HCT116 (cell line): ENCODE measurements at regions not wholly inside any gene's neighbourhood (a gene's known extent, or its start where the extent isn't known, plus 50 kb on each side); places are given as distances from the start of the nearest gene placed in this dataset.

ENCODE experiments used
- ATAC-seq: fragments of 200-7000 bp; cut with Tn5 transposase; 2 replicates; pipeline ENCODE4 v1.9.1; 2020; ENCODE audit warnings: mild to moderate bottlenecking, moderate library complexity
- BruUV-seq: library from RNA; stranded (reverse); fragments of 400-500 nt; replicated peaks from 2 replicates; lab custom pipeline; 2021; lab: Mats Ljungman, UMichigan
- CTCF ChIA-PET: fragments of 300-600 bp; sonication (Branson Sonifier 250); formaldehyde crosslinking; loops from one replicate; lab custom pipeline; 2021; ENCODE audit warnings: antibody characterized with exemption; lab: Charles Lee
- POLR2A ChIA-PET: fragments of 300-600, 350-600 bp; sonication (Branson Sonifier 250); formaldehyde crosslinking; loops from one replicate; lab custom pipeline; 2021; ENCODE audit warnings: antibody characterized with exemption; lab: Charles Lee
- RAD21 ChIA-PET, 2 experiments: fragments of 300-600 bp; sonication (Branson Sonifier 250); formaldehyde crosslinking; loops; one replicate each; lab custom pipeline; 2023; ENCODE audit warnings: low total read pairs in 2 of 2; ENCODE audit not compliant: uncharacterized antibody in 2 of 2, unreplicated experiment in 2 of 2, low non-redundant PET in 1 of 2; lab: Charles Lee
- DNase-seq: peaks from one replicate; pipeline ENCODE4 v3.0.0-alpha.2; 2010; ENCODE audit warnings: low read depth, low spot score
- H2AFZ ChIP-seq: fragments of 200-600 bp; shearing (Covaris generic), sonication (generic); 2 replicates; pipeline ENCODE4 v1.6.1; 2017; ENCODE audit warnings: low read depth, mixed run types, mixed read lengths, antibody characterized with exemption, low read length; ENCODE audit not compliant: poor library complexity, severe bottlenecking
- H3K27ac ChIP-seq: 2 replicates; pipeline ENCODE4 v1.5.1; 2012; ENCODE audit warnings: low read depth, low read length
- H3K27me3 ChIP-seq: fragments of 200-600 bp; sonication (generic); 2 replicates; pipeline ENCODE4 v1.6.1; 2016; ENCODE audit warnings: mixed run types, low read length, mixed read lengths; ENCODE audit not compliant: insufficient read depth
- H3K36me3 ChIP-seq, 2 experiments: fragments of 200-500 bp in 1 of 2; fragments of 200-600 bp in 1 of 2; sonication (Bioruptor generic) in 1 of 2; sonication (generic) in 1 of 2; 2 replicates each; pipeline versions ENCODE4 v1.5.1 to v1.6.1; 2014 to 2016; ENCODE audit warnings: low read length in 2 of 2, inconsistent platforms in 1 of 2, mixed read lengths in 1 of 2, mixed run types in 1 of 2; ENCODE audit not compliant: insufficient read depth in 2 of 2, control insufficient read depth in 1 of 2
- H3K4me1 ChIP-seq, 2 experiments: fragments of 200-600 bp in 1 of 2; sonication (generic) in 1 of 2; 2 replicates each; pipeline versions ENCODE4 v1.5.1 to v1.6.1; 2012 to 2017; ENCODE audit warnings: low read length in 2 of 2, inconsistent platforms in 1 of 2, mild to moderate bottlenecking in 1 of 2, mixed read lengths in 1 of 2, mixed run types in 1 of 2, moderate library complexity in 1 of 2; ENCODE audit not compliant: insufficient read depth in 2 of 2, control insufficient read depth in 1 of 2
- H3K4me2 ChIP-seq: fragments of 200-600 bp; sonication (generic); 2 replicates; pipeline ENCODE4 v1.6.1; 2017; ENCODE audit warnings: mixed run types, low read length, mixed read lengths
- H3K4me3 ChIP-seq, 2 experiments: fragments of 200-600 bp in 1 of 2; sonication (generic) in 1 of 2; replicated peaks in 1 of 2; 2 replicates each; pipeline ENCODE4 v1.5.1; 2011 to 2016; ENCODE audit warnings: low read length in 2 of 2, control low read depth in 1 of 2, low read depth in 1 of 2, mild to moderate bottlenecking in 1 of 2, mixed read lengths in 1 of 2, mixed run types in 1 of 2
- H3K79me2 ChIP-seq: fragments of 200-600 bp; sonication (generic); 2 replicates; pipeline ENCODE4 v1.6.1; 2017; ENCODE audit warnings: mild to moderate bottlenecking, mixed run types, low read length, moderate library complexity, mixed read lengths; ENCODE audit not compliant: insufficient read depth
- H3K9ac ChIP-seq: fragments of 200-600 bp; sonication (generic); 2 replicates; pipeline ENCODE4 v1.6.1; 2016; ENCODE audit warnings: low read length, mixed read lengths
- H3K9me2 ChIP-seq: fragments of 200-600 bp; sonication (generic), shearing (Covaris generic); 2 replicates; pipeline ENCODE4 v1.6.1; 2017; ENCODE audit warnings: mixed run types, mild to moderate bottlenecking, moderate library complexity; ENCODE audit not compliant: insufficient read depth
- H3K9me3 ChIP-seq, 2 experiments: fragments of 200-500 bp in 1 of 2; fragments of 200-600 bp in 1 of 2; sonication (Bioruptor generic) in 1 of 2; sonication (generic) in 1 of 2; 2 replicates each; pipeline ENCODE4 v1.6.1; 2014 to 2017; ENCODE audit warnings: low read length in 2 of 2, mixed read lengths in 2 of 2, inconsistent platforms in 1 of 2, low read depth in 1 of 2, mild to moderate bottlenecking in 1 of 2, mixed run types in 1 of 2, moderate library complexity in 1 of 2; ENCODE audit not compliant: control insufficient read depth in 1 of 2, insufficient read depth in 1 of 2
- H4K20me1 ChIP-seq: fragments of 200-600 bp; sonication (generic), shearing (Covaris generic); 2 replicates; pipeline ENCODE4 v1.6.1; 2017; ENCODE audit warnings: mixed run types, mild to moderate bottlenecking, moderate library complexity; ENCODE audit not compliant: insufficient read depth
- ELF1 ChIP-seq: IDR thresholded peaks from 2 replicates; pipeline ENCODE4 v1.6.1; 2012; ENCODE audit warnings: low read depth, borderline replicate concordance
- EZH2 ChIP-seq: fragments of 200-600 bp; sonication (generic); IDR thresholded peaks from 2 replicates; pipeline ENCODE4 v1.6.1; 2017; ENCODE audit warnings: antibody characterized with exemption, mixed run types
- FOSL1 ChIP-seq: IDR thresholded peaks from 2 replicates; pipeline ENCODE4 v1.6.1; 2012; ENCODE audit warnings: low read depth
- JUND ChIP-seq: IDR thresholded peaks from 2 replicates; pipeline ENCODE4 v1.6.1; 2012
- POLR2AphosphoS5 ChIP-seq: IDR thresholded peaks from 2 replicates; pipeline ENCODE4 v1.6.1; 2011; ENCODE audit warnings: mild to moderate bottlenecking, low read depth, low read length, moderate library complexity
- SIN3A ChIP-seq: IDR thresholded peaks from 2 replicates; pipeline ENCODE4 v1.6.1; 2012; ENCODE audit warnings: low read depth
- SP1 ChIP-seq: IDR thresholded peaks from 2 replicates; pipeline ENCODE4 v1.6.1; 2012; ENCODE audit warnings: low read depth
- SRF ChIP-seq: IDR thresholded peaks from 2 replicates; pipeline ENCODE4 v1.6.1; 2012; ENCODE audit warnings: low read depth
- ZNF274 ChIP-seq: fragments of 200-500 bp; sonication (Bioruptor generic); IDR thresholded peaks from 2 replicates; pipeline ENCODE4 v1.6.1; 2014; ENCODE audit warnings: mild to moderate bottlenecking, low read depth, low read length, inconsistent platforms
- intact Hi-C: fragments of 100-400 bp; cut with micrococcal nuclease; formaldehyde crosslinking; loops from 2 replicates; pipeline ENCODE4 v1.10.0; 2022
- TF ChIP-seq, protein P1 (sequence below): IDR thresholded peaks from 2 replicates; pipeline ENCODE4 v1.6.1; 2012; ENCODE audit warnings: low read depth
- TF ChIP-seq, protein P2 (sequence below): IDR thresholded peaks from 2 replicates; pipeline ENCODE4 v1.6.1; 2012

DNA sequence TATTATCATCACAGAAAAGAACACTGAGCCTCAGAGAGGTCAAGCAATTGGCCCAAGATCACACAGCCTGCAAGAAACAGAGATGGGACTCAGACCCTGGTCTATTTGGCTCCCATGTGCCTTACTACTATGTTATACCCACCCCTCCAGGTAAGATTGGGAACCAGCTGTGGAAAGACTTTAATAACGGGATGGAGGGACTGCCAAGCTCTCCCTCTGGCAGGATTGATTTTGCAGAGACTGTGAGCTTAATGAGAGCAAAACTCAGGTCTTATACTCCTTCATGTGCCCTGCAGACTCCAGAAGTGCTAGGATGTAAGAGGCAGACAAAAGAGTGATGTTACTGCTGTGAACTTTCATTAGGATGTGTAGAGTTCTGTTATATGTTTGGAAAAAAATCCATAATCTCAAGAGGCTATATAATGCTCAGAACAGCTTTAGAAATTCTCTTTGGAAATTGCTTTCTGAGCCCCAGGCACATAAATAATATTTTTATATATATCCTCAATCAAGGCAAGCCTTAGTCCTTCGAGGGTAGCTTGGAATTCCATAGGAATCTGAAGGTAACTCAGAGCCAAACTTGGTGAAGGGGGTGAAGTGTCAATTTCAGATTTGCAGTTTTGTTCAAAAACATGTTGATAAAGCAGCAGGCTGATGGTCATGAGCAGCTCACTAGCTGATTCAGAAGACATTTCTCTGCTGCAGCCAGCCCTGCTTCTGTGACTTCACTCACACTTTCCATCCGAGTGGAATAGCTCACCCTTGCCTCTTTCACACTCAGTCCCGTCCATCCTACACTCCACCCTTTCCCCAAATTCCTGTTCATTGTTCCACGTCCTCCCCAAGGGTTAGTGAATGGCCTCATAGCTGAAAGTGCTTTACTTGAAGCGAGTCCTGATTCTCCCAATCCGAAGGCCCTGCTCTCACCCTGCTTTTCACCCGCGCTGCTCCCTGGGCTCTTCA is 188.8 kb downstream of the SNX19 start:
- CTCF ChIA-PET: no interaction called here
- Histone ChIP-seq H3K79me2 (no peaks in the 10 kb centered on the region), H3K4me3 (no peak overlapping the region), H3K4me1 (no peaks in the 10 kb centered on the region), H4K20me1 (no peaks in the 10 kb centered on the region), H3K27ac (no peak overlapping the region), H3K9me2 (no peaks in the 10 kb centered on the region), H3K9me3 (no peaks in the 10 kb centered on the region), H3K9ac (no peak overlapping the region), H3K4me2 (no peak overlapping the region), H2AFZ (no peak overlapping the region), H3K27me3 (peaks cover 5% of the 10 kb centered on the region; the same call in 1 of the 2 replicates), H3K36me3 (no peaks in the 10 kb centered on the region)
- RAD21 ChIA-PET: no interaction called here
- TF ChIP-seq ZNF274 (no peak), SIN3A (no peak), SP1 (no peak), JUND (no peak), EZH2 (no peak), FOSL1 (no peak), POLR2AphosphoS5 (no peak), SRF (no peak), ELF1 (no peak)
- TF ChIP-seq, protein P1, sequence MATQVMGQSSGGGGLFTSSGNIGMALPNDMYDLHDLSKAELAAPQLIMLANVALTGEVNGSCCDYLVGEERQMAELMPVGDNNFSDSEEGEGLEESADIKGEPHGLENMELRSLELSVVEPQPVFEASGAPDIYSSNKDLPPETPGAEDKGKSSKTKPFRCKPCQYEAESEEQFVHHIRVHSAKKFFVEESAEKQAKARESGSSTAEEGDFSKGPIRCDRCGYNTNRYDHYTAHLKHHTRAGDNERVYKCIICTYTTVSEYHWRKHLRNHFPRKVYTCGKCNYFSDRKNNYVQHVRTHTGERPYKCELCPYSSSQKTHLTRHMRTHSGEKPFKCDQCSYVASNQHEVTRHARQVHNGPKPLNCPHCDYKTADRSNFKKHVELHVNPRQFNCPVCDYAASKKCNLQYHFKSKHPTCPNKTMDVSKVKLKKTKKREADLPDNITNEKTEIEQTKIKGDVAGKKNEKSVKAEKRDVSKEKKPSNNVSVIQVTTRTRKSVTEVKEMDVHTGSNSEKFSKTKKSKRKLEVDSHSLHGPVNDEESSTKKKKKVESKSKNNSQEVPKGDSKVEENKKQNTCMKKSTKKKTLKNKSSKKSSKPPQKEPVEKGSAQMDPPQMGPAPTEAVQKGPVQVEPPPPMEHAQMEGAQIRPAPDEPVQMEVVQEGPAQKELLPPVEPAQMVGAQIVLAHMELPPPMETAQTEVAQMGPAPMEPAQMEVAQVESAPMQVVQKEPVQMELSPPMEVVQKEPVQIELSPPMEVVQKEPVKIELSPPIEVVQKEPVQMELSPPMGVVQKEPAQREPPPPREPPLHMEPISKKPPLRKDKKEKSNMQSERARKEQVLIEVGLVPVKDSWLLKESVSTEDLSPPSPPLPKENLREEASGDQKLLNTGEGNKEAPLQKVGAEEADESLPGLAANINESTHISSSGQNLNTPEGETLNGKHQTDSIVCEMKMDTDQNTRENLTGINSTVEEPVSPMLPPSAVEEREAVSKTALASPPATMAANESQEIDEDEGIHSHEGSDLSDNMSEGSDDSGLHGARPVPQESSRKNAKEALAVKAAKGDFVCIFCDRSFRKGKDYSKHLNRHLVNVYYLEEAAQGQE: no peak
- TF ChIP-seq, protein P2, sequence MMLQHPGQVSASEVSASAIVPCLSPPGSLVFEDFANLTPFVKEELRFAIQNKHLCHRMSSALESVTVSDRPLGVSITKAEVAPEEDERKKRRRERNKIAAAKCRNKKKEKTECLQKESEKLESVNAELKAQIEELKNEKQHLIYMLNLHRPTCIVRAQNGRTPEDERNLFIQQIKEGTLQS: no peak
- ATAC-seq (no peak), DNase-seq (no peak)
- intact Hi-C loops: no loop called here
- BruUV-seq: no TSS peak
- POLR2A ChIA-PET: no interaction called here
